Panc1 (cell line): ENCODE measurements at regions not wholly inside any gene's neighbourhood (a gene's known extent, or its start where the extent isn't known, plus 50 kb on each side); places are given as distances from the start of the nearest gene placed in this dataset.

ENCODE experiments used
- CTCF ChIP-seq: fragments of 450-650 bp; IDR thresholded peaks from 2 replicates; pipeline ENCODE4 v1.5.1; 2017; ENCODE audit warnings: mild to moderate bottlenecking
- POLR2AphosphoS5 ChIP-seq: IDR thresholded peaks from 2 replicates; pipeline ENCODE4 v1.6.1; 2012; ENCODE audit warnings: mild to moderate bottlenecking, low read depth, low read length, moderate library complexity
- REST ChIP-seq, 2 experiments: IDR thresholded peaks; 2 replicates each; pipeline ENCODE4 v1.6.1; 2011 to 2012; ENCODE audit warnings: low read depth in 2 of 2, control low read depth in 1 of 2, low read length in 1 of 2, mild to moderate bottlenecking in 1 of 2, moderate library complexity in 1 of 2; ENCODE audit not compliant: insufficient read depth in 1 of 2
- SIN3A ChIP-seq: IDR thresholded peaks from 2 replicates; pipeline ENCODE4 v1.6.1; 2012; ENCODE audit warnings: low read depth, mild to moderate bottlenecking, low read length, moderate library complexity, borderline replicate concordance; ENCODE audit not compliant: insufficient read depth

- TF ChIP-seq CTCF (no peak), SIN3A (no peak), REST (IDR thresholded peaks at IDR 0.05; ENCODE audit: insufficient read depth in 1 of 2, low read depth in 2 of 2, low read length in 1 of 2) (no peak), POLR2AphosphoS5 (no peak)
These were observed 103.2 kb upstream of the VIPR2 start for GRCh38 chr7:159247910-159248309.
